ENCODE measurements at regions not wholly inside any gene's neighbourhood (a gene's known extent, or its start where the extent isn't known, plus 50 kb on each side); places are given as distances from the start of the nearest gene placed in this dataset.

GRCh38 chr18:24736662-24737330 is 276.4 kb downstream of the HRH4 start:
- TF ChIP-seq CTCF (IDR thresholded peaks at IDR 0.05) (no peak), POLR2A (IDR thresholded peaks at IDR 0.05) (no peak)

Data from adrenal gland (tissue), 5 donors.